Neural cell (in vitro differentiated cells): ENCODE measurements at regions not wholly inside any gene's neighbourhood (a gene's known extent, or its start where the extent isn't known, plus 50 kb on each side); places are given as distances from the start of the nearest gene placed in this dataset.

Source experiments
- H2AFZ ChIP-seq: fragments of 200-600, 300-800 bp; sonication (generic), shearing (Covaris generic); 2 replicates; pipeline ENCODE4 v1.6.0; 2014; ENCODE audit warnings: low read depth, mild to moderate bottlenecking, antibody characterized with exemption, low read length, moderate library complexity
- H3F3A ChIP-seq: fragments of 200-600 bp; shearing (Covaris generic); 2 replicates; pipeline ENCODE4 v1.6.1; 2016; ENCODE audit warnings: mild to moderate bottlenecking, moderate library complexity, mixed read lengths, antibody characterized with exemption, low read length; ENCODE audit not compliant: insufficient read depth, poor library complexity, severe bottlenecking
- H3K27ac ChIP-seq: fragments of 200-600, 300-800 bp; sonication (generic), shearing (Covaris generic); 2 replicates; pipeline ENCODE4 v1.5.1; 2014; ENCODE audit warnings: mild to moderate bottlenecking, low read length, moderate library complexity
- H3K27me3 ChIP-seq: fragments of 300-800, 200-600 bp; sonication (generic), shearing (Covaris generic); 2 replicates; pipeline ENCODE4 v1.6.0; 2014; ENCODE audit warnings: mild to moderate bottlenecking, low read depth, low read length, moderate library complexity; ENCODE audit not compliant: insufficient read depth
- H3K36me3 ChIP-seq: fragments of 300-800, 200-600 bp; sonication (generic), shearing (Covaris generic); 2 replicates; pipeline ENCODE4 v1.5.1; 2014; ENCODE audit warnings: mild to moderate bottlenecking, antibody characterized with exemption, low read length, moderate library complexity; ENCODE audit not compliant: insufficient read depth
- H3K4me2 ChIP-seq: fragments of 300-800, 200-600 bp; sonication (generic), shearing (Covaris generic); 2 replicates; pipeline ENCODE4 v1.6.0; 2014; ENCODE audit warnings: mild to moderate bottlenecking, low read length
- H3K4me3 ChIP-seq: fragments of 300-800, 200-600 bp; sonication (generic), shearing (Covaris generic); 2 replicates; pipeline ENCODE4 v1.5.1; 2014; ENCODE audit warnings: mild to moderate bottlenecking, low read length, moderate library complexity
- H3K79me2 ChIP-seq: fragments of 200-600 bp; shearing (Covaris generic); replicated peaks from 2 replicates; pipeline ENCODE4 v1.6.0; 2014; ENCODE audit warnings: mild to moderate bottlenecking, low read length, moderate library complexity; ENCODE audit not compliant: insufficient read depth
- H3K9ac ChIP-seq: fragments of 300-800, 200-600 bp; sonication (generic), shearing (Covaris generic); 2 replicates; pipeline ENCODE4 v1.6.1; 2016; ENCODE audit warnings: mild to moderate bottlenecking, low read length, mixed read lengths
- H3K9me2 ChIP-seq: fragments of 200-600 bp; shearing (Covaris generic); 2 replicates; pipeline ENCODE4 v1.6.1; 2016; ENCODE audit warnings: mild to moderate bottlenecking, low read length, mixed read lengths; ENCODE audit not compliant: insufficient read depth
- H3K9me3 ChIP-seq: fragments of 200-600, 300-800 bp; sonication (generic), shearing (Covaris generic); 2 replicates; pipeline ENCODE4 v1.6.1; 2016; ENCODE audit warnings: mild to moderate bottlenecking, mixed run types, low read length, moderate library complexity, mixed read lengths
- H4K20me1 ChIP-seq: fragments of 200-600 bp; shearing (Covaris generic); 2 replicates; pipeline ENCODE4 v1.6.1; 2016; ENCODE audit warnings: mild to moderate bottlenecking, mixed run types; ENCODE audit not compliant: insufficient read depth
- EP300 ChIP-seq: fragments of 450-650 bp; conservative IDR thresholded peaks from 2 replicates; pipeline ENCODE4 v1.6.1; 2014; ENCODE audit warnings: antibody characterized with exemption, mild to moderate bottlenecking, moderate library complexity; ENCODE audit not compliant: poor library complexity, severe bottlenecking
- EZH2 ChIP-seq: fragments of 200-600, 300-800 bp; shearing (Covaris generic), sonication (generic); IDR thresholded peaks from 2 replicates; pipeline ENCODE4 v1.6.1; 2014; ENCODE audit warnings: antibody characterized with exemption, low read length, borderline replicate concordance, mild to moderate bottlenecking; ENCODE audit not compliant: insufficient read depth, poor library complexity, severe bottlenecking
- MXI1 ChIP-seq: fragments of 450-650 bp; conservative IDR thresholded peaks from 2 replicates; pipeline ENCODE4 v1.6.1; 2014; ENCODE audit warnings: antibody characterized with exemption, mild to moderate bottlenecking; ENCODE audit not compliant: poor library complexity, severe bottlenecking
- POLR2AphosphoS5 ChIP-seq: IDR thresholded peaks from 2 replicates; pipeline ENCODE4 v1.6.1; 2012
- RAD21 ChIP-seq: fragments of 450-650 bp; conservative IDR thresholded peaks from 2 replicates; pipeline ENCODE4 v1.6.1; 2014; ENCODE audit warnings: antibody characterized with exemption, mild to moderate bottlenecking, moderate library complexity
- SMC3 ChIP-seq: fragments of 450-650 bp; conservative IDR thresholded peaks from 2 replicates; pipeline ENCODE4 v1.6.1; 2014; ENCODE audit warnings: antibody characterized with exemption, mild to moderate bottlenecking, moderate library complexity; ENCODE audit not compliant: poor library complexity
- TAF1 ChIP-seq: IDR thresholded peaks from 2 replicates; pipeline ENCODE4 v1.6.1; 2012; ENCODE audit warnings: low read depth
- TF ChIP-seq, protein P1 (sequence below): fragments of 450-650 bp; IDR thresholded peaks from 2 replicates; pipeline ENCODE4 v1.5.1; 2014; ENCODE audit warnings: antibody characterized with exemption, mild to moderate bottlenecking, moderate library complexity; ENCODE audit not compliant: poor library complexity, severe bottlenecking
- TF ChIP-seq, protein P2 (sequence below): IDR thresholded peaks from 2 replicates; pipeline ENCODE4 v1.6.1; 2012; ENCODE audit warnings: borderline replicate concordance

DNA sequence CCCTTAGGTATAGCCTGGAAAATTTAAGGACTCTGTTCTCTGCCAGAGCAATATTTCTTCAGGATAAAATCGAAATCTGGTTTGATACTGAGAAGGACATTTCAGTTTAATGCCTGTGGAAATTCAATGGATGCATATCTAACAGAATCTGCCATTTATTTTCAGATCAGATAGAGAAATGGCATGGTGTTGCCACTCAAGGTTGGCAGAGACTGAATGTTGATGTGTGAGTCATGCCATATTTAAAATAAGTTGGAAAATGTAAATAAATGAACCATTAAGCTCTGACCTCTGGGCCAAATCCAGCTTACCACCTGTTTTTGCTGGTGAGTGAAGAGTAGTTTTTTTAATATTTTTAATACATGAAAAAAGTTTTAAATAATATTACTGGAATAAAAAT lies 594.6 kb downstream of the DOK5 start:
- TF ChIP-seq POLR2AphosphoS5 (no peak), TAF1 (no peak), MXI1 (no peak), EZH2 (no peak), RAD21 (no peak), EP300 (no peak), SMC3 (no peak)
- TF ChIP-seq, protein P1, sequence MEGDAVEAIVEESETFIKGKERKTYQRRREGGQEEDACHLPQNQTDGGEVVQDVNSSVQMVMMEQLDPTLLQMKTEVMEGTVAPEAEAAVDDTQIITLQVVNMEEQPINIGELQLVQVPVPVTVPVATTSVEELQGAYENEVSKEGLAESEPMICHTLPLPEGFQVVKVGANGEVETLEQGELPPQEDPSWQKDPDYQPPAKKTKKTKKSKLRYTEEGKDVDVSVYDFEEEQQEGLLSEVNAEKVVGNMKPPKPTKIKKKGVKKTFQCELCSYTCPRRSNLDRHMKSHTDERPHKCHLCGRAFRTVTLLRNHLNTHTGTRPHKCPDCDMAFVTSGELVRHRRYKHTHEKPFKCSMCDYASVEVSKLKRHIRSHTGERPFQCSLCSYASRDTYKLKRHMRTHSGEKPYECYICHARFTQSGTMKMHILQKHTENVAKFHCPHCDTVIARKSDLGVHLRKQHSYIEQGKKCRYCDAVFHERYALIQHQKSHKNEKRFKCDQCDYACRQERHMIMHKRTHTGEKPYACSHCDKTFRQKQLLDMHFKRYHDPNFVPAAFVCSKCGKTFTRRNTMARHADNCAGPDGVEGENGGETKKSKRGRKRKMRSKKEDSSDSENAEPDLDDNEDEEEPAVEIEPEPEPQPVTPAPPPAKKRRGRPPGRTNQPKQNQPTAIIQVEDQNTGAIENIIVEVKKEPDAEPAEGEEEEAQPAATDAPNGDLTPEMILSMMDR: no peak
- TF ChIP-seq, protein P2, sequence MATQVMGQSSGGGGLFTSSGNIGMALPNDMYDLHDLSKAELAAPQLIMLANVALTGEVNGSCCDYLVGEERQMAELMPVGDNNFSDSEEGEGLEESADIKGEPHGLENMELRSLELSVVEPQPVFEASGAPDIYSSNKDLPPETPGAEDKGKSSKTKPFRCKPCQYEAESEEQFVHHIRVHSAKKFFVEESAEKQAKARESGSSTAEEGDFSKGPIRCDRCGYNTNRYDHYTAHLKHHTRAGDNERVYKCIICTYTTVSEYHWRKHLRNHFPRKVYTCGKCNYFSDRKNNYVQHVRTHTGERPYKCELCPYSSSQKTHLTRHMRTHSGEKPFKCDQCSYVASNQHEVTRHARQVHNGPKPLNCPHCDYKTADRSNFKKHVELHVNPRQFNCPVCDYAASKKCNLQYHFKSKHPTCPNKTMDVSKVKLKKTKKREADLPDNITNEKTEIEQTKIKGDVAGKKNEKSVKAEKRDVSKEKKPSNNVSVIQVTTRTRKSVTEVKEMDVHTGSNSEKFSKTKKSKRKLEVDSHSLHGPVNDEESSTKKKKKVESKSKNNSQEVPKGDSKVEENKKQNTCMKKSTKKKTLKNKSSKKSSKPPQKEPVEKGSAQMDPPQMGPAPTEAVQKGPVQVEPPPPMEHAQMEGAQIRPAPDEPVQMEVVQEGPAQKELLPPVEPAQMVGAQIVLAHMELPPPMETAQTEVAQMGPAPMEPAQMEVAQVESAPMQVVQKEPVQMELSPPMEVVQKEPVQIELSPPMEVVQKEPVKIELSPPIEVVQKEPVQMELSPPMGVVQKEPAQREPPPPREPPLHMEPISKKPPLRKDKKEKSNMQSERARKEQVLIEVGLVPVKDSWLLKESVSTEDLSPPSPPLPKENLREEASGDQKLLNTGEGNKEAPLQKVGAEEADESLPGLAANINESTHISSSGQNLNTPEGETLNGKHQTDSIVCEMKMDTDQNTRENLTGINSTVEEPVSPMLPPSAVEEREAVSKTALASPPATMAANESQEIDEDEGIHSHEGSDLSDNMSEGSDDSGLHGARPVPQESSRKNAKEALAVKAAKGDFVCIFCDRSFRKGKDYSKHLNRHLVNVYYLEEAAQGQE: no peak
- H3K4me2 ChIP-seq: no peak overlapping the region
- no peaks in the 10 kb centered on the region for H3K36me3 ChIP-seq
- no peak overlapping the region for H3K4me3 ChIP-seq
- no peak overlapping the region for H3K27ac ChIP-seq
- no peaks in the 10 kb centered on the region for H3K79me2 ChIP-seq
- H3K9ac ChIP-seq: no peak overlapping the region
- no peak overlapping the region for H2AFZ ChIP-seq
- H4K20me1 ChIP-seq: no peaks in the 10 kb centered on the region
- no peaks in the 10 kb centered on the region for H3F3A ChIP-seq
- H3K9me2 ChIP-seq: no peaks in the 10 kb centered on the region
- H3K27me3 ChIP-seq: no peaks in the 10 kb centered on the region
- H3K9me3 ChIP-seq: no peaks in the 10 kb centered on the region

DNA sequence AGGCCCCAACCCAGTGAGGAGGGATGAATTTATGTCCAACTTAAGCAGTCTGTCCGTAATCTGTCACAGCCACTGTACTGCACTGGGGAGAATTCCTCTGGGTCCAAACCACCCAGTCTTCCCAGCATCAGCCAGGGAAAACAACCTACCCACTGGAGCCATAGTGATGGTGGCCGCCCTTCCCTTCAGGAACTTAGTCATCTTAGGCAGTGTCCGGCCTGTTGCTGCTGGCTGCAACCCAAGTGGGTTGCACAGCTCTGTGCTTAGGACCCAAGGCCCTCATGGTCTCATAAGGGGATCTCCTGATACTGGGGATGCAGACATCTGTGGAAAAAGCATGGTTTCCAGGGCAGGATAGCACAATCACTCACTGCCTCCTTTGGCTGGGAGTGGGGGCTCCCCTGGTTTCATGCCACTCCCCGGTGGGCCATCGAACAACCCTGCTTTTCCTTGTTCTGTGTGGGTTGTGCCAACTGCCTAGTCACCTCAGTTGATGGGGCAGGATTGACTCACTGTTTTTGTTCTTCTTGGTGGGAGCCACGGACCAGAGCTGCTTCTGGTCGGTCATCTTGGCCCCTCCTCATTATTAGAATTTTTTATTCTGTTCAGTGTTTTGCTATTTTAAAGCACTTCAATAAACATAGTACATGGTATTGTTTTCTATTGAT lies 591.9 kb downstream of the DOK5 start:
- Histone ChIP-seq H3K9ac (no peak overlapping the region), H4K20me1 (no peaks in the 10 kb centered on the region), H3F3A (no peaks in the 10 kb centered on the region), H3K9me3 (no peaks in the 10 kb centered on the region), H3K27me3 (no peaks in the 10 kb centered on the region), H3K36me3 (no peaks in the 10 kb centered on the region), H3K27ac (no peak overlapping the region), H2AFZ (no peak overlapping the region), H3K9me2 (no peaks in the 10 kb centered on the region), H3K4me2 (no peak overlapping the region), H3K79me2 (no peaks in the 10 kb centered on the region), H3K4me3 (no peak overlapping the region)
- TF ChIP-seq, protein P2: no peak
- no peak for TF ChIP-seq EZH2
- no peak for TF ChIP-seq EP300
- TF ChIP-seq SMC3: no peak
- no peak for TF ChIP-seq MXI1
- TF ChIP-seq POLR2AphosphoS5: no peak
- TF ChIP-seq, protein P1: no peak
- no peak for TF ChIP-seq RAD21
- no peak for TF ChIP-seq TAF1
